NCI-H2081 treated with DMSO at 0.1 percent for 48 hours (cell line): ENCODE measurements at regions not wholly inside any gene's neighbourhood (a gene's known extent, or its start where the extent isn't known, plus 50 kb on each side); places are given as distances from the start of the nearest gene placed in this dataset.

ENCODE experiments used
- DNase-seq: peaks from one replicate; lab custom pipeline; 2025; lab: John Stamatoyannopoulos, UW

GRCh38 chr1:235925016-235925415 is 58.3 kb upstream of the LYST start:
- no peak for DNase-seq

DNA sequence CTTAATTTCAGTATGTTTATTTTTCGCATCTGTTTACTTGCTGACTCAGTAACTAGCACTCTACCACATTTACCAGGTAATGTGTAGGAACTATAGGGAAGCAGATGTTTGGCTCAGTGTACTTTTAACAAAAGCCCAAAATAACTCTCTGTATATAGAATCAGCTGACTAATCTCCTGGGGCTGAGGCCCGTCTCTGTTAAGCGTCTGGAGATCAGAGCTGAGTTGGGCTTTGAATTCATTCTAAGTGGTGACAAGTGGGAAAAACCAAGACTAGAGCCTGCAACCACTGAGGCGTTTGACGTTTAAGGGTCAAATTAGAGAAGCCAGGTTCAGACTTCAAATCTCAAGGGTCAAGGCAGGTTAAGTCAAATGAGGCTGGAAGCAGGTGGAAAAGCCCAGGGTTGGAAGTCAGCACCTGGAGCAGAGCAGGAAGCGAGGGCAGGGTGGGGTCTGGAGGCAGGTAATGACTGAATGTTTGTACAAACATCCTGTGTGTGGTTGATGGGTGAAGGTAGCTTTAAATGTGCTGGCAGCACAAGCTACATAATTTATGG is 56.8 kb upstream of the LYST start:
- peak; percentile 66 for DNase-seq

GRCh38 chr1:235920596-235921375 is 54.1 kb upstream of the LYST start:
- DNase-seq, result no peak

DNA sequence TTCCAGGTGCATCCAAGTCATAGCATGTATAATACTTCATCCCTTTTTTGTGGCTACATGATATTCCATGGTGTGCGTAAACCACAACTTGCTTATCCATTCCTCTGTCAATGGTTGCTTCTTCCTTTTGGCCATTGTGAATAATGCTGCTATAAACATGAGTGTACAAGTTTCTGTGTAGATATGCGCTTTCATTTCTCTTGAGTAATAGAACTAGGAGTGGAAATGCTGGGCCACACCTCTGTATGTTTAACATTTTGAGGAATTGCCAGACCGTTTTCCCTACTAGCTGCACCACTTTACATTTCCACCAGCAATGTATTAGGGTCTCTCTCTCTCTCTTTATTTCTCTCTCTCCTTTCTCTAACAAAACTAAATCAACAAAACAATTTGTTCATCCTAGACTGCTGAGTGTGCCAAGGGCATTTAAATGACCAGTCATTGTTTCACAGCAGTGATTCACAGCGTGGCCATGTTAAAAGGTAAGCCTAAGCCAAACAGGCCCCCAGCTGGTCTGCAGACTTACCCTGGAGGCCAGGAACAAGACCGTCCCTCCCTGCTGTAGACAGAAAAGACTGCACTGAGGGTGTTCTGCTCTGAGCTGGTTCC is 53.2 kb upstream of the LYST start:
- DNase-seq, result peak; percentile 29

DNA sequence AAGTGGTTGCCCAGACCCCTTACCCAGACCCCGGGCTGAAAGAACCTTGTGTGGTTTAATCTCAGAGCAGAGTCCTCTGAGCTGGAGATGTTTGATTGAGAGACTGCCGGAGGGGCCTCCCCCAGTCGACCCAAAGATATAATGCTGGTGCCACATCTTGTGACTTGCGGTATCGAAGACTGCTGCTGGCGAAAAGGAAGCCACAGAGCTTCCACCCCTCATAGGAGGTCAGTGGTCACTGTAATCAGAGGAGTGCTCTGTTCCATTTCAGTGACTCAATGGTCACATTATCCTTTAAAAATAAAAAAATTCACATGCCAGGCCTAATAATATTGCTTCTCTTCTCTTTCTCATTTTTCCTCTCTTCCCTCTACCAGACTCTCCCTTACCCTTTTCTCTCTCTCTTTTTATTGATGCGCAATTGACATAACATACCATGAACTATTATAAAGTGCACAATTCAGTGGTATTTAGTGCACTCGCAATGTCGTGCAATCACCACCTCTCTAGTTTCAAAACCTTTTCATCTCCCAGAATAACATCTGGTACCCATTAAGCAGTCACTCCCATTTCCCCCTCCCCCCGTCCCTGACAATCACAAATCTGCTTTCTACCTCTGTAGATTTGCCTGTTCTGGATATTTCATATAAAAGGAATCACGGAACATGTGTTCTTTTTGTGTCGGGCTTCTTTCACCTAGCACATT is 52.6 kb upstream of the LYST start:
- no peak for DNase-seq

GRCh38 chr1:235918465-235918864 is 51.8 kb upstream of the LYST start:
- no peak for DNase-seq

DNA sequence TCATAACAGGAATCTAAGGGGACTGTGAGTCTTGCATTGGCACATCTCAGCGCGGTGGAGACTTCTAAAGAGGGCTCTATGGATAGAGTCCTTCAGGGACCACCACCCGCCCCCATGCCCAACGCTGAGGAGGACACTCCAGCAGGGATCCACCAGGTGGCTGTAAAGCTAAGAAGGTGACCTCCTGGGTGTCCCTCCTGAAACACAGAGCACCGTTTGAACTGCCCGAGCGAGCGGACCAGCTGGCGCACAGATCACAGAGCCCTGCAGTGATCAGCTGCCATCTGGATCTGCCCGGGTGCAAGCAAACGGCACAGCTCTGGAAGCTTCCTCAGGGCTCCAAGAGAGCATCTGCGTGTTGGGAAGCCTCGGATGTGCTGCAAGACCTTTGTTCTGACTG is 51.3 kb upstream of the LYST start:
- DNase-seq, result no peak

- DNase-seq, result no peak
Observed at GRCh38 chr1:235917267-235917811, 50.6 kb upstream of the LYST start.
